GM12878 (cell line): ENCODE measurements at regions not wholly inside any gene's neighbourhood (a gene's known extent, or its start where the extent isn't known, plus 50 kb on each side); places are given as distances from the start of the nearest gene placed in this dataset.

Experiments used
- ATAC-seq: fragments of 200-7000 bp; cut with Tn5 transposase; 3 replicates; pipeline ENCODE4 v1.9.1; 2020; ENCODE audit warnings: mild to moderate bottlenecking, moderate library complexity
- BruUV-seq: library from RNA; stranded (reverse); fragments of 400-500 nt; replicated peaks from 2 replicates; lab custom pipeline; 2021; lab: Mats Ljungman, UMichigan
- CTCF ChIA-PET: fragments of 300-600 bp; sonication (Branson Sonifier 250); formaldehyde crosslinking; extraction: SDS; loops from one replicate; lab custom pipeline; 2021; ENCODE audit warnings: inconsistent platforms; lab: Yijun Ruan, JAX
- POLR2A ChIA-PET: fragments of 350-600 bp; formaldehyde crosslinking; extraction: SDS; loops from one replicate; lab custom pipeline; 2021; ENCODE audit warnings: inconsistent platforms; lab: Charles Lee
- RAD21 ChIA-PET: fragments of 300-600 bp; sonication (Branson Sonifier 250); formaldehyde crosslinking; loops from one replicate; lab custom pipeline; 2023; ENCODE audit warnings: antibody characterized with exemption; ENCODE audit not compliant: unreplicated experiment; lab: Charles Lee
- SMC1A ChIA-PET: fragments of 300-600 bp; sonication (Branson Sonifier 250); formaldehyde crosslinking; loops from one replicate; lab custom pipeline; 2023; ENCODE audit not compliant: unreplicated experiment, uncharacterized antibody; lab: Charles Lee
- DNase-seq: peaks from one replicate; pipeline ENCODE4 v3.0.0-alpha.2; 2011; ENCODE audit warnings: low read depth, low spot score
- FAIRE-seq: peaks from 3 replicates; lab custom pipeline; 2011; peaks lifted over from hg19 to GRCh38; lab: Jason Lieb, UNC
- H2AFZ ChIP-seq: 2 replicates; pipeline ENCODE4 v1.6.0; 2011; ENCODE audit warnings: low read depth, low read length, control low read depth; ENCODE audit not compliant: control insufficient read depth
- H3K27ac ChIP-seq: 2 replicates; pipeline ENCODE4 v1.5.1; 2011; ENCODE audit warnings: control low read depth; ENCODE audit not compliant: control insufficient read depth, insufficient read depth
- H3K27me3 ChIP-seq, 2 experiments: replicated peaks in 1 of 2; 2 replicates each; pipeline versions ENCODE4 v1.6.0 to v1.6.1; 2011; ENCODE audit warnings: low read length in 1 of 2; ENCODE audit not compliant: control insufficient read depth in 2 of 2, insufficient read depth in 2 of 2
- H3K36me3 ChIP-seq, 2 experiments: 2 replicates each; pipeline ENCODE4 v1.5.1; 2011; ENCODE audit warnings: low read length in 1 of 2; ENCODE audit not compliant: control insufficient read depth in 2 of 2, insufficient read depth in 2 of 2
- H3K4me1 ChIP-seq: 2 replicates; pipeline ENCODE4 v1.6.1; 2011; ENCODE audit warnings: mild to moderate bottlenecking, low read length, moderate library complexity, mixed read lengths; ENCODE audit not compliant: control insufficient read depth, insufficient read depth
- H3K4me2 ChIP-seq: 2 replicates; pipeline ENCODE4 v1.6.0; 2011; ENCODE audit warnings: control low read depth; ENCODE audit not compliant: control insufficient read depth, insufficient read depth
- H3K4me3 ChIP-seq: fragments of 200-600 bp; sonication (generic); 2 replicates; pipeline ENCODE4 v1.5.1; 2016
- H3K79me2 ChIP-seq: 2 replicates; pipeline ENCODE4 v1.6.0; 2011; ENCODE audit warnings: low read length; ENCODE audit not compliant: control insufficient read depth, insufficient read depth
- H3K9ac ChIP-seq: 2 replicates; pipeline ENCODE4 v1.8.0; 2011; ENCODE audit warnings: low read length, control low read depth, mixed read lengths; ENCODE audit not compliant: control insufficient read depth, insufficient read depth
- H3K9me3 ChIP-seq: replicated peaks from 3 replicates; pipeline ENCODE4 v1.5.1; 2011; ENCODE audit warnings: mild to moderate bottlenecking, low read length; ENCODE audit not compliant: control insufficient read depth, insufficient read depth
- H4K20me1 ChIP-seq: 2 replicates; pipeline ENCODE4 v1.6.0; 2011; ENCODE audit not compliant: control insufficient read depth, insufficient read depth
- CBX3 ChIP-seq: fragments of 200-600 bp; sonication (generic); IDR thresholded peaks from 2 replicates; pipeline ENCODE4 v1.6.1; 2016; ENCODE audit warnings: low read depth, borderline replicate concordance
- DPF2 ChIP-seq: fragments of 450-650 bp; IDR thresholded peaks from 2 replicates; pipeline ENCODE4 v1.6.1; 2017; ENCODE audit warnings: mild to moderate bottlenecking
- E4F1 ChIP-seq: fragments of 450-650 bp; IDR thresholded peaks from 2 replicates; pipeline ENCODE4 v1.6.1; 2018; ENCODE audit warnings: borderline replicate concordance, mild to moderate bottlenecking; ENCODE audit not compliant: partially characterized antibody
- EZH2 ChIP-seq: IDR thresholded peaks from 2 replicates; pipeline ENCODE4 v1.6.1; 2012; ENCODE audit warnings: low read depth, mild to moderate bottlenecking, control low read depth, inconsistent platforms, low read length, borderline replicate concordance; ENCODE audit not compliant: control insufficient read depth
- FOXK2 ChIP-seq: fragments of 450-650 bp; IDR thresholded peaks from 2 replicates; pipeline ENCODE4 v1.6.1; 2017; ENCODE audit warnings: mild to moderate bottlenecking, moderate library complexity
- HDAC2 ChIP-seq: fragments of 200-600 bp; sonication (generic); IDR thresholded peaks from 2 replicates; pipeline ENCODE4 v1.6.1; 2017
- IKZF2 ChIP-seq, 2 experiments: fragments of 450-650 bp; IDR thresholded peaks; 2 replicates each; pipeline ENCODE4 v1.6.1; 2017; ENCODE audit warnings: mild to moderate bottlenecking in 2 of 2, moderate library complexity in 2 of 2
- WRNIP1 ChIP-seq: IDR thresholded peaks from 2 replicates; pipeline ENCODE4 v1.6.1; 2011; ENCODE audit warnings: low read depth, low read length, improper control_type of control experiment, borderline replicate concordance
- YBX1 ChIP-seq: fragments of 450-650 bp; IDR thresholded peaks from 2 replicates; pipeline ENCODE4 v1.6.1; 2016; ENCODE audit warnings: antibody characterized with exemption
- WGBS: methylation state at CpG from one replicate; pipeline ENCODE4 v1.1.6; 2016; ENCODE audit warnings: low lambda C conversion rate; ENCODE audit not compliant: insufficient replicate concordance, insufficient coverage; ENCODE audit errors: missing lambda C conversion rate; 5-methylcytosine and 5-hydroxymethylcytosine counted together
- in situ Hi-C: fragments of 300-500 bp; cut with MboI; formaldehyde crosslinking; loops from 9 replicates; pipeline ENCODE4 v1.14.3; 2018; ENCODE audit warnings: mixed read lengths
- intact Hi-C: fragments of 100-400 bp; cut with micrococcal nuclease; formaldehyde crosslinking; loops from one replicate; pipeline ENCODE4 v1.14.2; 2022; ENCODE audit not compliant: unreplicated experiment
- TF ChIP-seq, protein P1 (sequence below): fragments of 450-650 bp; IDR thresholded peaks from 2 replicates; pipeline ENCODE4 v1.6.1; 2016; ENCODE audit warnings: mild to moderate bottlenecking
- TF ChIP-seq, protein P2 (sequence below): fragments of 450-650 bp; formaldehyde crosslinking; IDR thresholded peaks from 2 replicates; pipeline ENCODE4 v1.4.0; 2022; ENCODE audit warnings: mild to moderate bottlenecking, moderate library complexity

DNA sequence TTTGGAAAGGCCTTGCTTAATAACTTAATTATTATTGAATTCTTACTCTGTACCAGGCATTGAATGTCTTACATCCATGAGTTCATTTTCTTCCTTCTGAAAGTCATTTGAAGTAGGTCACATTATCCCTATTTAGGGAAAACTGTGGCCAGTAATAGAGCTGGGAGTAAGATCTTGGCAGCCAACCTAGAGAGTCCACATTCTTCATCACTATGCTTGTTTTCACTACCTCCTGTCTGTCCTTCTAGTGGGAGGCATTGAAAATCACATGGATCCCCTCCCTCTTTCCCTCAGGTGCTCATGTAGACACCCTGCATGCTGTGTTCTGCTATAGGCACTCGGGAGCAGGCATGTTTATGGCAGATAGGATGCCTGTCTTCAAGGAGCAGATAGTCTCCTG is 154.9 kb downstream of the EBLN2 start:
- in situ Hi-C loops (no loop called here), intact Hi-C loops (no loop called here)
- no peak overlapping the region for H3K9ac ChIP-seq
- ATAC-seq (no peak), DNase-seq (no peak), FAIRE-seq (no peak)
- BruUV-seq, result no TSS peak
- no peak overlapping the region for H3K27ac ChIP-seq
- no peak for TF ChIP-seq YBX1
- TF ChIP-seq E4F1, result no peak
- TF ChIP-seq HDAC2, result no peak
- no peak for TF ChIP-seq DPF2
- no peak for TF ChIP-seq IKZF2 (IDR thresholded peaks at IDR 0.05)
- H3K27me3 ChIP-seq, result no peaks in the 10 kb centered on the region
- H3K4me1 ChIP-seq, result no peaks in the 10 kb centered on the region
- H3K36me3 ChIP-seq, result no peaks in the 10 kb centered on the region
- no peaks in the 10 kb centered on the region for H4K20me1 ChIP-seq
- 8% methylated on average over 1 of the region's 1 CpG for WGBS
- ChIA-PET SMC1A (interaction anchor here (1.2 kb wide), 1 partner anchor 17 kb away, joined by 3 read pairs; no protein-coding TSS in a partner anchor), RAD21 (no interaction called here), CTCF (no interaction called here), POLR2A (no interaction called here)
- H3K9me3 ChIP-seq, result no peaks in the 10 kb centered on the region
- no peaks in the 10 kb centered on the region for H3K79me2 ChIP-seq
- no peak overlapping the region for H3K4me2 ChIP-seq
- H2AFZ ChIP-seq, result no peak overlapping the region
- no peak overlapping the region for H3K4me3 ChIP-seq

GRCh38 chr3:73222126-73222525 is 160.7 kb downstream of the EBLN2 start:
- Histone ChIP-seq H3K9ac (no peak overlapping the region), H3K36me3 (no peaks in the 10 kb centered on the region), H3K27me3 (no peaks in the 10 kb centered on the region), H2AFZ (no peak overlapping the region), H3K27ac (no peak overlapping the region), H3K4me2 (no peak overlapping the region), H3K9me3 (no peaks in the 10 kb centered on the region), H4K20me1 (no peaks in the 10 kb centered on the region), H3K79me2 (no peaks in the 10 kb centered on the region), H3K4me3 (no peak overlapping the region), H3K4me1 (no peaks in the 10 kb centered on the region)
- no peak for DNase-seq
- ATAC-seq, result no peak
- in situ Hi-C loops, result no loop called here
- ChIA-PET SMC1A (no interaction called here), CTCF (no interaction called here), RAD21 (no interaction called here), POLR2A (no interaction called here)
- no peak for FAIRE-seq
- BruUV-seq, result no TSS peak
- intact Hi-C loops, result no loop called here
- 18% methylated on average over 4 of the region's 4 CpGs for WGBS
- TF ChIP-seq EZH2 (no peak), CBX3 (no peak), FOXK2 (no peak), WRNIP1 (no peak), DPF2 (no peak)
- TF ChIP-seq, protein P1, sequence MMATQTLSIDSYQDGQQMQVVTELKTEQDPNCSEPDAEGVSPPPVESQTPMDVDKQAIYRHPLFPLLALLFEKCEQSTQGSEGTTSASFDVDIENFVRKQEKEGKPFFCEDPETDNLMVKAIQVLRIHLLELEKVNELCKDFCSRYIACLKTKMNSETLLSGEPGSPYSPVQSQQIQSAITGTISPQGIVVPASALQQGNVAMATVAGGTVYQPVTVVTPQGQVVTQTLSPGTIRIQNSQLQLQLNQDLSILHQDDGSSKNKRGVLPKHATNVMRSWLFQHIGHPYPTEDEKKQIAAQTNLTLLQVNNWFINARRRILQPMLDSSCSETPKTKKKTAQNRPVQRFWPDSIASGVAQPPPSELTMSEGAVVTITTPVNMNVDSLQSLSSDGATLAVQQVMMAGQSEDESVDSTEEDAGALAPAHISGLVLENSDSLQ, result no peak
- TF ChIP-seq, protein P2, sequence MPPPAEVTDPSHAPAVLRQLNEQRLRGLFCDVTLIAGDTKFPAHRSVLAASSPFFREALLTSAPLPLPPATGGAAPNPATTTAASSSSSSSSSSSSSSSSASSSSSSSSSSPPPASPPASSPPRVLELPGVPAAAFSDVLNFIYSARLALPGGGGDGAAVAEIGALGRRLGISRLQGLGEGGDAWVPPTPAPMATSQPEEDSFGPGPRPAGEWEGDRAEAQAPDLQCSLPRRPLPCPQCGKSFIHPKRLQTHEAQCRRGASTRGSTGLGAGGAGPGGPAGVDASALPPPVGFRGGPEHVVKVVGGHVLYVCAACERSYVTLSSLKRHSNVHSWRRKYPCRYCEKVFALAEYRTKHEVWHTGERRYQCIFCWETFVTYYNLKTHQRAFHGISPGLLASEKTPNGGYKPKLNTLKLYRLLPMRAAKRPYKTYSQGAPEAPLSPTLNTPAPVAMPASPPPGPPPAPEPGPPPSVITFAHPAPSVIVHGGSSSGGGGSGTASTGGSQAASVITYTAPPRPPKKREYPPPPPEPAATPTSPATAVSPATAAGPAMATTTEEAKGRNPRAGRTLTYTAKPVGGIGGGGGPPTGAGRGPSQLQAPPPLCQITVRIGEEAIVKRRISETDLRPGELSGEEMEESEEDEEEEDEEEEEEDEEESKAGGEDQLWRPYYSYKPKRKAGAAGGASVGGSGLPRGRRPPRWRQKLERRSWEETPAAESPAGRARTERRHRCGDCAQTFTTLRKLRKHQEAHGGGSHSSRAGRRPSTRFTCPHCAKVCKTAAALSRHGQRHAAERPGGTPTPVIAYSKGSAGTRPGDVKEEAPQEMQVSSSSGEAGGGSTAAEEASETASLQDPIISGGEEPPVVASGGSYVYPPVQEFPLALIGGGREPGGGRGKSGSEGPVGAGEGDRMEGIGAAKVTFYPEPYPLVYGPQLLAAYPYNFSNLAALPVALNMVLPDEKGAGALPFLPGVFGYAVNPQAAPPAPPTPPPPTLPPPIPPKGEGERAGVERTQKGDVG, result no peak
